PC-9 (cell line): ENCODE measurements at regions not wholly inside any gene's neighbourhood (a gene's known extent, or its start where the extent isn't known, plus 50 kb on each side); places are given as distances from the start of the nearest gene placed in this dataset.

Experiments
- BruUV-seq: library from RNA; stranded (reverse); fragments of 400-500 nt; replicated peaks from 2 replicates; lab custom pipeline; 2021; lab: Mats Ljungman, UMichigan
- CTCF ChIA-PET: fragments of 300-600 bp; sonication (Branson Sonifier 250); formaldehyde crosslinking; loops from one replicate; lab custom pipeline; 2022; ENCODE audit warnings: antibody characterized with exemption; lab: Charles Lee
- POLR2A ChIA-PET: fragments of 300-600 bp; sonication (Branson Sonifier 250); formaldehyde crosslinking; loops from one replicate; lab custom pipeline; 2022; ENCODE audit warnings: antibody characterized with exemption; ENCODE audit not compliant: unreplicated experiment; lab: Charles Lee
- DNase-seq, 2 experiments: peaks; one replicate each; pipeline versions ENCODE4 v3.0.0 to v3.0.0-alpha.2; 2015 to 2022; ENCODE audit warnings: mixed read lengths in 1 of 2
- H2AFZ ChIP-seq: fragments of 200-600 bp; sonication (generic); 2 replicates; pipeline ENCODE4 v1.8.1; 2017; ENCODE audit warnings: antibody characterized with exemption
- H3F3A ChIP-seq: fragments of 200-600 bp; sonication (generic); 2 replicates; pipeline ENCODE4 v1.8.1; 2017; ENCODE audit warnings: antibody characterized with exemption, mild to moderate bottlenecking, low read depth; ENCODE audit not compliant: insufficient read depth
- H3K27ac ChIP-seq: fragments of 200-600 bp; sonication (generic); 2 replicates; pipeline ENCODE4 v1.6.1; 2016; ENCODE audit warnings: mixed run types
- H3K27me3 ChIP-seq: fragments of 200-600 bp; sonication (generic); 2 replicates; pipeline ENCODE4 v1.6.1; 2016; ENCODE audit warnings: low read depth, mixed run types; ENCODE audit not compliant: insufficient read depth
- H3K36me3 ChIP-seq: fragments of 200-600 bp; sonication (generic); 2 replicates; pipeline ENCODE4 v1.6.1; 2016; ENCODE audit warnings: low read depth, mixed run types
- H3K4me1 ChIP-seq: fragments of 200-600 bp; sonication (generic); replicated peaks from 2 replicates; pipeline ENCODE4 v1.6.1; 2016; ENCODE audit warnings: mixed run types; ENCODE audit not compliant: insufficient read depth
- H3K4me2 ChIP-seq: fragments of 200-600 bp; sonication (generic); 2 replicates; pipeline ENCODE4 v1.6.1; 2017; ENCODE audit warnings: mixed run types
- H3K4me3 ChIP-seq: fragments of 200-600 bp; sonication (generic); 2 replicates; pipeline ENCODE4 v1.6.1; 2016; ENCODE audit warnings: mixed run types
- H3K79me2 ChIP-seq: fragments of 200-600 bp; sonication (generic); 2 replicates; pipeline ENCODE4 v1.6.1; 2017; ENCODE audit warnings: low read depth, mixed run types
- H3K9me2 ChIP-seq: fragments of 200-600 bp; sonication (generic); 2 replicates; pipeline ENCODE4 v1.8.1; 2017; ENCODE audit warnings: mild to moderate bottlenecking; ENCODE audit not compliant: insufficient read depth
- H3K9me3 ChIP-seq: fragments of 200-600 bp; sonication (generic); 2 replicates; pipeline ENCODE4 v1.8.1; 2016; ENCODE audit warnings: low read depth; ENCODE audit not compliant: insufficient read depth
- H4K20me1 ChIP-seq: fragments of 200-600 bp; sonication (generic); 2 replicates; pipeline ENCODE4 v1.8.1; 2017; ENCODE audit not compliant: insufficient read depth
- EZH2 ChIP-seq: fragments of 200-600 bp; sonication (generic); IDR thresholded peaks from 2 replicates; pipeline ENCODE4 v1.8.0; 2017; ENCODE audit warnings: antibody characterized with exemption, low read depth
- intact Hi-C: fragments of 100-400 bp; cut with micrococcal nuclease; formaldehyde crosslinking; loops from one replicate; pipeline ENCODE4 v1.10.0; 2022; ENCODE audit not compliant: unreplicated experiment
- TF ChIP-seq, protein P1 (sequence below): fragments of 200-600 bp; sonication (generic); conservative IDR thresholded peaks from 2 replicates; pipeline ENCODE4 v1.6.1; 2017; ENCODE audit warnings: mixed run types, antibody characterized with exemption, mild to moderate bottlenecking, moderate library complexity

DNA sequence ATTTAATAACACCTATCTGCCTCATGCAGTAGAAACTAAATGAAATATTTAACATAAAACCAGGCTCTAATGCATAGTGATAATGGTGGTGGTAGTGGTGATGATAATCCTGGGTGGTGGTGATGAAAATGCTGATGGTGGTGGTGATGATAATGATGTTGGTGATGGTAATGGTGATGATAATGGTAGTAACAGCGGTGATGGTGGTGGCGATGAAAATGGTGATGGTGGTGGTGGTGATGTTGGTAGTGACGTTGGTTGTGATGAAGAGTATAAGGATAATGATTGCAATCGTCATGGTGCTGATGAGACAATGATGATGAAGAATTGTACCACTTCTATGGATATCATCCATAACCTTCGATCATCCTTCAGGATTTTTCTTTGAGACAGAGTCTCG lies 173.7 kb upstream of the CDH11 start:
- H3K4me1 ChIP-seq = no peaks in the 10 kb centered on the region
- H3K4me3 ChIP-seq = no peak overlapping the region
- H3K9me2 ChIP-seq = no peaks in the 10 kb centered on the region
- H3K79me2 ChIP-seq = no peaks in the 10 kb centered on the region
- no TSS peak for BruUV-seq
- no peaks in the 10 kb centered on the region for H4K20me1 ChIP-seq
- no peak for DNase-seq
- CTCF ChIA-PET = no interaction called here
- intact Hi-C loops = no loop called here
- no peaks in the 10 kb centered on the region for H3F3A ChIP-seq
- H3K4me2 ChIP-seq = no peak overlapping the region
- POLR2A ChIA-PET = no interaction called here
- TF ChIP-seq, protein P1, sequence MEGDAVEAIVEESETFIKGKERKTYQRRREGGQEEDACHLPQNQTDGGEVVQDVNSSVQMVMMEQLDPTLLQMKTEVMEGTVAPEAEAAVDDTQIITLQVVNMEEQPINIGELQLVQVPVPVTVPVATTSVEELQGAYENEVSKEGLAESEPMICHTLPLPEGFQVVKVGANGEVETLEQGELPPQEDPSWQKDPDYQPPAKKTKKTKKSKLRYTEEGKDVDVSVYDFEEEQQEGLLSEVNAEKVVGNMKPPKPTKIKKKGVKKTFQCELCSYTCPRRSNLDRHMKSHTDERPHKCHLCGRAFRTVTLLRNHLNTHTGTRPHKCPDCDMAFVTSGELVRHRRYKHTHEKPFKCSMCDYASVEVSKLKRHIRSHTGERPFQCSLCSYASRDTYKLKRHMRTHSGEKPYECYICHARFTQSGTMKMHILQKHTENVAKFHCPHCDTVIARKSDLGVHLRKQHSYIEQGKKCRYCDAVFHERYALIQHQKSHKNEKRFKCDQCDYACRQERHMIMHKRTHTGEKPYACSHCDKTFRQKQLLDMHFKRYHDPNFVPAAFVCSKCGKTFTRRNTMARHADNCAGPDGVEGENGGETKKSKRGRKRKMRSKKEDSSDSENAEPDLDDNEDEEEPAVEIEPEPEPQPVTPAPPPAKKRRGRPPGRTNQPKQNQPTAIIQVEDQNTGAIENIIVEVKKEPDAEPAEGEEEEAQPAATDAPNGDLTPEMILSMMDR = no peak
- no peak for TF ChIP-seq EZH2
- no peaks in the 10 kb centered on the region for H3K9me3 ChIP-seq
- no peaks in the 10 kb centered on the region for H3K27me3 ChIP-seq
- H3K36me3 ChIP-seq = no peaks in the 10 kb centered on the region
- H3K27ac ChIP-seq = no peak overlapping the region
- no peak overlapping the region for H2AFZ ChIP-seq

DNA sequence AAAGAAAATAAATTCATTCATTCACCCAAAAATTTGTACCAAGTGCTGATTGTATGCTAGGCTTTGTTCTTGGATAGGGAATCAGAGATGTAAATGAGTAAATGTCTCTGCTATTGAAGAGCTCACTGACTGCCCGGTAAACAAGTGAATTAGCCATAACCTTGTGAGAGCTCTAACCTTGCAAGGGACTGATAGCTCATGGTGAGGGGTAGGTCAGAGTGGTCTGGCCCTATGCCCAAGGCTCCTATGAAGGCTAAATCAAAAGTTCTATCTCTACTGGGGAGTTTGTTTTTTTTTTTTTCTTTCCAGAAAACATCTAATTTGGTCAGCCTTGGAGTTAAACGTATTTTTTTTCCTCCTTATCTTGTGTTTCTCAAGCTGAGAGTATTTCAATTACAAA lies 172.8 kb upstream of the CDH11 start:
- TF ChIP-seq EZH2 = no peak
- TF ChIP-seq, protein P1 = no peak
- Histone ChIP-seq H3K4me1 (no peaks in the 10 kb centered on the region), H3K9me2 (no peaks in the 10 kb centered on the region), H4K20me1 (no peaks in the 10 kb centered on the region), H2AFZ (no peak overlapping the region), H3K36me3 (no peaks in the 10 kb centered on the region), H3K79me2 (no peaks in the 10 kb centered on the region), H3K4me2 (no peak overlapping the region), H3F3A (no peaks in the 10 kb centered on the region), H3K27ac (no peak overlapping the region), H3K27me3 (no peaks in the 10 kb centered on the region), H3K9me3 (no peaks in the 10 kb centered on the region), H3K4me3 (no peak overlapping the region)
- intact Hi-C loops = no loop called here
- no peak for DNase-seq
- CTCF ChIA-PET = no interaction called here
- no TSS peak for BruUV-seq
- POLR2A ChIA-PET = no interaction called here

DNA sequence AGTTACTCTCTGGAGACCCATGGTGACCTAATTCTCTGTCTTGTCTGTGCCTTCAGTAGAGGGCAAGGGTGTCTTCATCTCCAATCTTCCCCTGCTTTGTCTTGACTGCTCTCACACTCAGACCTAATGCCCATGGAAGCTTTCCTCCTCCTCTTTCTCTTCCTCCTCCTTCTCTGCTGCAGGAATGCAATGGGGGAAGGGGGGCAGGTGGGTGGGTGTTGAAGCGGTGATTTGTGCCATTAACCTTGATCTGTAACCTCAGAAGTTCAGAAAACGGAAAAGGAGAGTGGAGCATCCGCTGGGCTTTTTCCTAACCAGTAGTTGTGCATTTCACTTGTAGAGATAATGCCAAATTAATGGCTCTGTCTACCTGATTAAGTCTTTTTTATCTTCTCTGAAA lies 172.3 kb upstream of the CDH11 start:
- no peaks in the 10 kb centered on the region for H3K9me2 ChIP-seq
- H3K27ac ChIP-seq = no peak overlapping the region
- TF ChIP-seq, protein P1 = no peak
- no peak for TF ChIP-seq EZH2
- no peak for DNase-seq
- no peak overlapping the region for H3K4me2 ChIP-seq
- no peaks in the 10 kb centered on the region for H4K20me1 ChIP-seq
- no peak overlapping the region for H2AFZ ChIP-seq
- H3K4me1 ChIP-seq = no peaks in the 10 kb centered on the region
- H3F3A ChIP-seq = no peaks in the 10 kb centered on the region
- no peaks in the 10 kb centered on the region for H3K9me3 ChIP-seq
- ChIA-PET CTCF (no interaction called here), POLR2A (no interaction called here)
- BruUV-seq = no TSS peak
- intact Hi-C loops = no loop called here
- H3K36me3 ChIP-seq = no peaks in the 10 kb centered on the region
- no peaks in the 10 kb centered on the region for H3K27me3 ChIP-seq
- no peak overlapping the region for H3K4me3 ChIP-seq
- H3K79me2 ChIP-seq = no peaks in the 10 kb centered on the region
